Non-pigmented ciliary epithelial cell (primary cell): ENCODE measurements at regions not wholly inside any gene's neighbourhood (a gene's known extent, or its start where the extent isn't known, plus 50 kb on each side); places are given as distances from the start of the nearest gene placed in this dataset.

Experiments used
- DNase-seq: peaks from one replicate; pipeline ENCODE4 v3.0.0-alpha.2; 2010; ENCODE audit warnings: low read depth

- no peak for DNase-seq
These were observed 317.0 kb upstream of the JAG1 start for GRCh38 chr20:10990625-10991382.

- DNase-seq, result no peak
These were observed 318.9 kb upstream of the JAG1 start for GRCh38 chr20:10992731-10993130.

GRCh38 chr20:10994991-10995700 lies 321.3 kb upstream of the JAG1 start:
- no peak for DNase-seq

GRCh38 chr20:10998476-10998875 lies 324.7 kb upstream of the JAG1 start:
- no peak for DNase-seq

- no peak for DNase-seq
These were observed 326.6 kb upstream of the JAG1 start for GRCh38 chr20:11000416-11000815.

GRCh38 chr20:11001302-11001701 lies 327.5 kb upstream of the JAG1 start:
- no peak for DNase-seq

- peak; percentile 46 for DNase-seq
These were observed 328.2 kb upstream of the JAG1 start for GRCh38 chr20:11001764-11002540.

- no peak for DNase-seq
These were observed 329.5 kb upstream of the JAG1 start for GRCh38 chr20:11003341-11003740.

- DNase-seq, result no peak
These were observed 334.7 kb upstream of the JAG1 start for GRCh38 chr20:11008444-11009033.

- DNase-seq, result no peak
These were observed 337.9 kb upstream of the JAG1 start for GRCh38 chr20:11011653-11012052.

GRCh38 chr20:11012975-11013374 lies 339.2 kb upstream of the JAG1 start:
- DNase-seq, result no peak

- DNase-seq, result no peak
These were observed 340.0 kb upstream of the JAG1 start for GRCh38 chr20:11013801-11014200.

- DNase-seq, result no peak
These were observed 341.6 kb upstream of the JAG1 start for GRCh38 chr20:11015440-11015839.

- DNase-seq, result no peak
These were observed 343.6 kb upstream of the JAG1 start for GRCh38 chr20:11017446-11017845.

- DNase-seq, result no peak
These were observed 344.9 kb upstream of the JAG1 start for GRCh38 chr20:11018668-11019170.

GRCh38 chr20:11020712-11021111 lies 346.9 kb upstream of the JAG1 start:
- no peak for DNase-seq

- DNase-seq, result no peak
These were observed 353.4 kb upstream of the JAG1 start for GRCh38 chr20:11027224-11027623.

- no peak for DNase-seq
These were observed 356.6 kb upstream of the JAG1 start for GRCh38 chr20:11030351-11030750.

- DNase-seq, result no peak
These were observed 357.5 kb upstream of the JAG1 start for GRCh38 chr20:11031300-11031699.

- DNase-seq, result no peak
These were observed 358.8 kb upstream of the JAG1 start for GRCh38 chr20:11032611-11033010.

- no peak for DNase-seq
These were observed 360.2 kb upstream of the JAG1 start for GRCh38 chr20:11034025-11034424.

- no peak for DNase-seq
These were observed 361.4 kb upstream of the JAG1 start for GRCh38 chr20:11035211-11035610.
